ENCODE measurements at regions not wholly inside any gene's neighbourhood (a gene's known extent, or its start where the extent isn't known, plus 50 kb on each side); places are given as distances from the start of the nearest gene placed in this dataset.

GRCh38 chr13:99743094-99743493 lies 228.5 kb downstream of the ZIC5 start:
- no peak overlapping the region for H3K4me3 ChIP-seq (ENCODE audit: low read depth, low read length)
- TF ChIP-seq MAX (IDR thresholded peaks at IDR 0.05; ENCODE audit: low read depth, low read length) (no peak), POLR2A (IDR thresholded peaks at IDR 0.05; ENCODE audit: extremely low read depth, insufficient read length) (no peak), MYC (IDR thresholded peaks at IDR 0.05; ENCODE audit: low read depth, low read length) (no peak), CTCF (IDR thresholded peaks at IDR 0.05; ENCODE audit: low read depth, low read length) (no peak)
- no peak for DNase-seq (ENCODE audit: low read depth)

- H3K4me3 ChIP-seq (ENCODE audit: low read depth, low read length), result no peak overlapping the region
- TF ChIP-seq MYC (IDR thresholded peaks at IDR 0.05; ENCODE audit: low read depth, low read length) (no peak), CTCF (IDR thresholded peaks at IDR 0.05; ENCODE audit: low read depth, low read length) (no peak)
- DNase-seq (ENCODE audit: low read depth), result no peak
Measured at GRCh38 chr13:99741960-99742359, 229.6 kb downstream of the ZIC5 start.

GRCh38 chr13:99740251-99740979 lies 231.2 kb downstream of the ZIC5 start:
- no peak for DNase-seq (ENCODE audit: low read depth)
- no peak for TF ChIP-seq MAX (IDR thresholded peaks at IDR 0.05; ENCODE audit: low read depth, low read length)
- TF ChIP-seq MYC (IDR thresholded peaks at IDR 0.05; ENCODE audit: low read depth, low read length), result no peak
- no peak for TF ChIP-seq POLR2A (IDR thresholded peaks at IDR 0.05; ENCODE audit: extremely low read depth, insufficient read length)
- no peak for TF ChIP-seq CTCF (IDR thresholded peaks at IDR 0.05; ENCODE audit: low read depth, low read length)

GRCh38 chr13:99738626-99739025 lies 232.9 kb downstream of the ZIC5 start:
- no peak overlapping the region for H3K4me3 ChIP-seq (ENCODE audit: low read depth, low read length)
- TF ChIP-seq CTCF (IDR thresholded peaks at IDR 0.05; ENCODE audit: low read depth, low read length) (no peak), MYC (IDR thresholded peaks at IDR 0.05; ENCODE audit: low read depth, low read length) (no peak), MAX (IDR thresholded peaks at IDR 0.05; ENCODE audit: low read depth, low read length) (0 out of 2 replicates have a peak, but pooled peaks have one; percentile 17), POLR2A (IDR thresholded peaks at IDR 0.05; ENCODE audit: extremely low read depth, insufficient read length) (no peak)
- peak; percentile 29 for DNase-seq (ENCODE audit: low read depth)

More at GRCh38 chr13:99740251-99740979, 231.2 kb downstream of the ZIC5 start:
- H3K4me3 ChIP-seq (ENCODE audit: low read depth, low read length), result no peak overlapping the region

GRCh38 chr13:99737481-99738245 lies 233.9 kb downstream of the ZIC5 start:
- no peak for DNase-seq (ENCODE audit: low read depth)
- H3K4me3 ChIP-seq (ENCODE audit: low read depth, low read length), result no peak overlapping the region
- TF ChIP-seq MYC (IDR thresholded peaks at IDR 0.05; ENCODE audit: low read depth, low read length) (no peak), MAX (IDR thresholded peaks at IDR 0.05; ENCODE audit: low read depth, low read length) (no peak), POLR2A (IDR thresholded peaks at IDR 0.05; ENCODE audit: extremely low read depth, insufficient read length) (no peak), CTCF (IDR thresholded peaks at IDR 0.05; ENCODE audit: low read depth, low read length) (no peak)
